Esophagus mucosa (tissue), 1 donor: ENCODE measurements at regions not wholly inside any gene's neighbourhood (a gene's known extent, or its start where the extent isn't known, plus 50 kb on each side); places are given as distances from the start of the nearest gene placed in this dataset.
"Not testable (repeated sequence)": the region's sequence is repeated elsewhere in the genome, so short reads cannot be mapped to it uniquely, and the experiment has no call there.

Experiments
- ATAC-seq: fragments of 200-7000 bp; cut with Tn5 transposase; one replicate; pipeline ENCODE4 v1.9.1; 2020
- donor health status: DM: yes; HTN: yes; CAD: no.

DNA sequence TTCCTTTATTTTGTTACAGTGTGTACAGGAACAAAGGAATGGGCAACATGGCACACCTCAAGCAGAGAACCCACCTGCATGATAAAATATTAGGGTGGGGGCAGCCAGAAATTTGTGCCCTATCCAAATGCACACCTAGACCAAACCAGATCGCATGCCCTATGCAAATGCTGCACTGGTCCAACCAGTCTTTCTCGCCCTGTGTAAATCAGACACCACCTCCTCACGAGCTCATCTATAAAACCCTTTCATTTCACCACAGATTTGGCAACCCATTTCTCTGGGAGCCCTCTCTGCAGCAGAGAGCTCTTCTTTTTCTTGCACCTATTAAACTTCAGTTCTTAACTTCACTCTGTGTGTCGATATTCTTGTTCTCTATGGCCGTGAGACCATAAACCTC lies 1559.2 kb downstream of the SLITRK1 start:
- ATAC-seq: no peak

DNA sequence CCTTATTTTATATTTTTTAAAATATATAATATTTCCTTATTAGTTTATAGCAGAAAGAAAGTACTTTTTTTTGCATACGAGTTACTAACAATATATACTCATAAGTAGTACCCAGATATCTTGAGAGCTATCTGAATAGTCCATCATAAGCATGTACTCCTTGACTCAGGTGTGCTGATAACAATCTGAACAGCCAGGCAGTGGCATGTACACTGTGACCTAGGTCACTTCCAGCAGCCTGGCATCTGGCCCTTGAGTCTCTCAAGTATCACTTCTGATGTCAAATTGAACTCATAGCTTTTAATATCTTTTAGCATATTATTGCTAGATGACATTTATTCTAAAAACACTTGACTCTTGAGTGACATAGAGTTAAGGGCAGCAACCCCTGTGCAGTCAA lies 1576.7 kb downstream of the SLITRK1 start:
- no peak for ATAC-seq

DNA sequence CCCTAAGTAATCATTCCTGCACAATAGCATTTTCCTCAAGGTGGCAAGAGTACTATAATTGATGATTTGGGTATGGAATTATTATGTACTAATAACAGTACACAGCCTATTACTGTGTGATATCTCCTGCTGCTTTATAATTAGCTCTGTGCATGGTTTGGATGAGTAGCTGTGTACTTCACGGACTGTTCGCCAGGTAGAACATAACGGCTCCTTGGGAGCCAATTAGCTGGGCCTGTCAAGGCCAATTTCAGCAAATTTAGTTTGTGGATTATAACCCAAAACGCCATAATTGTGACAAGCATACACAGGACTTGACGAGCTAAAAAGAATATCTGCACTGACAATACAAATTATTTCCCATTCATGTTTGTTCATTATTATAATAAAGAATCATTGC lies 1584.2 kb downstream of the SLITRK1 start:
- no peak for ATAC-seq

DNA sequence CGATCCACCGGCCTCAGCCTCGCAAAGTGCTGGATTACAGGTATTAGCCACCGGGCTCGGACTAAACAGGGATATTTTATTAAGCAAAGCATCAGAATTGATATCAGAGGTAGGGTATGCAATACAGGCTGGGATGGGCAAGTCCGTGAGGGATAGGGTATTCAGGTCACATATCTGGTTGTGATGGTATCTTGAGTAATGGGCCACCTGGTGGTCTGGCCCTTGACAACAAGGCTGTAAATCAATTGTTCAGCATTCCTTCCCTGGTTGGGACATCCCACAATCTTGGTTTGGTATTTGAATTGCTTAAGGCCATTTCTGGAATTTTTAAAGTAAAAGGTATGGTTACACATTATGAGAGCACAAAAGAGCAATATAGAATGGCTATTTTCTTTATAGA lies 1588.0 kb downstream of the SLITRK1 start:
- no peak for ATAC-seq

DNA sequence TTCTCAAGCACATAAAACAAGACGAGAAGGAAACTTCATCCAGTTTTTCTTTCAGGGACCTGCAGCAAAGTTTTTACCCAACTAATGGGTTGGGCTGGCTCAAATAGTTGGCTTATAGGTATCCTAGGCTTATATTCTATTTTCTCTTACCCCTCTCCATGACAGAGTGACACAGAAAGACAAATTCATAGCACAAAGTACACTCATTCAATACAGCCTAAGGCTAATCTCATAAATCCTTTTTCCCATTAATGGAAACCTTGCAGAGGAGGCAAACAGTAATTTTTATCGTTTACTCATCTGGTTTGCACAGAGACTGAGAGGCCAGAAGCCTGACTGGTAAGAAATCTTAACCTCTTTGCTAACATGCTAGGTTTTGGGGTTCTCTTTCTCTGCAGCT lies 1589.9 kb downstream of the SLITRK1 start:
- no peak for ATAC-seq

DNA sequence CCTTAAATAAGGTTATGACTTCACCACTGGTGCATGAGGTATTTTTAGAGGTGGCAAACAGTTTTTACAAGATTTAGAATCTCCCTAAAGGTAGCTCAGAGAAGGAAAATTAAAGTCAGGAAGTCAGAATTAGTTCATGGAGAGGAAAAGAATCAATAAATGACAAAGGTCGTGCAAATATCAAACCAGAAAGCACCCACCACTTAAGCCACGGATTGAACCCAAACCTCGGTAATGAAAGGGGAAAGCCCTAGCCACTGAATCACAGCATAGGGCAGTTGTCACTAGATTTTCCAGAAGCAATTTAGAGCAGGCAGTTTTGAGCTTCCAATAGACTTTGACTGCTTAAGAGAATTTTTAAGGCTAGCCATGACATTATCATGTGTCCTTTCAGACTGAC lies 1590.4 kb downstream of the SLITRK1 start:
- ATAC-seq: no peak

DNA sequence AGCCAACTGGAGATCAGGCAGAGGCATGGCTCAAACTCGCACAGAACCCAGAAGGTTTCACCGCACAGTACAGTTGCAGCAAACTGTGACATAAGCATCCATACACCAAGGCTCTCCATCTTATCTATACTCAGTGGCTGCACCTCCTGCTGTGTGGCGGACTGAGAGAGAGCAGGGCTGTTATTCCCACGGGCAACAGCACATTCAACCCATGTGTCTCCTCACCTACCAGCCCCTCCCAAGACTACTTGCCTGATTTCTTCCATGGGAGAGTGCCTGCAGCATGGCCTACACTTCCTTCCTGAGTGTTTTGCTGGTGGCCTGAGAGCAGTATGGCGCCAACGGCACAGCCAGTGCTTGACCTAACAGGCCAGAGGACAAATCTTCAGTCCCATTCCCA lies 1606.6 kb downstream of the SLITRK1 start:
- ATAC-seq: no peak

DNA sequence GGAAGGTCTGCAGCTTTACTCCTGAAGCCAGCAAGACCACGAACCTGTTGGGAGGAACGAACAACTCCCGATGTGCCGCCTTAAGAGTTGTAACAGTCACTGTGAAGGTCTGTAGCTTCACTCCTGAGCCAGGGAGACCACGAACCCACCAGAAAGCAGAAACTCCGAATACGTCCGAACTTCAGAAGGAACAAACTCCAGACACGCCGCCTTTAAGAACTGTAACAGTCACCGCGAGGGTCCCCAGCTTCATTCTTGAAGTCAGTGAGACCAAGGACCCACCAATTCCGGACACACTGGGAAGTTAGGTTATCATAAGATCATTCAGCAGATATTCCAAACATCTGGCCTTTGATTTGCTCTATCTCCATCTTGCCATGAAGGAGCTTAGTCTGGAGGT lies 1623.0 kb downstream of the SLITRK1 start:
- ATAC-seq: no peak

DNA sequence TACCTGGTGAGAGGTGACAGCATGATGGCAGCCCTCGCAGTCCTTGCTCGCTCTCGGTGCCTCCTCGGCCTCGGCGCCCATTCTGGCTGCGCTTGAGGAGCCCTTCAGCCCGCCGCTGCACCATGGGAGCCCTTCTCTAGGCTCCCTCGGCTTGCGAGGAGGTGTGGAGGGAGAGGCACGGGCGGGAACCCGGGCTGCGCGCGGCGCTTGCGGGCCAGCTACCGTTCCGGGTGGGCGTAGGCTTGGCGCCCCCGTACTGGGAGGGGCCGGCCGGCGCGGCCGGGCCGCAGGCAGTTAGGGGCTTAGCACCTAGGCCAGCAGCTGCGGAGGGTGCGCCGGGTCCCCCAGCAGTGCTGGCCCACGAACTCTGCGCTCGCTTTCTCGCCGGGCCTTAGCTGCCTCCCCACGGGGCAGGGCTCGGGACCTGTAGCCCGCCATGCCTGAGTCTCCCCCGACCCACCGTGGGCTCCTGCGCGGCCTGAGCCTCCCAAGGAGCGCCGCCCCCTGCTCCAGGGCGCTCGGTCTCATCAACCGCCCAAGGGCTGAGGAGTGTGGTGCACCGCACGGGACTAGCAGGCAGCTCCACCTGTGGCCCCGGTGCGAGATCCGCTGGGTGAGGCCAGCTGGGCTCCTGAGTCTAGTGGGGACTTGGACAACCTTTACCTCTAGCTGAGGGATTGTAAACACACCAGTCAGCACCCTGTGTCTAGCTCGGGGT lies 1624.3 kb downstream of the SLITRK1 start:
- no peak for ATAC-seq

DNA sequence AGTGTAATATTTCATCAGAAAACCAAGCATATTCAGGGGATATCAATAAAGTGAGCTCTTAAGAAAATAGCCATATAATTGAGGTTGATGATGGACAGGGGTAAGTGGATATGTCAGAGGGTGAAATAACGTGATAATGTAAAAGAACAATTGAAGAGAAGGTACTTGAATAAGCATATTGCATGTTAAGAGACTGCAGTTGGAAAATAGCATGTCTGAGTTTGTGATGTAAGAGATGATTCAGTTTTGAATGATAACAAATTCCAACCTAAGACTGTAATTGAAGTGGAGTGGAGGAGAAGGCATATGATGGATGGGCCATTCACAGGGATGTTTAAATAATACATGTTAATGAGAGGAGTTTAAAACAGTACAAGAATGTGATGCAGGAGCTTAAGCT lies 1633.5 kb downstream of the SLITRK1 start:
- no peak for ATAC-seq

DNA sequence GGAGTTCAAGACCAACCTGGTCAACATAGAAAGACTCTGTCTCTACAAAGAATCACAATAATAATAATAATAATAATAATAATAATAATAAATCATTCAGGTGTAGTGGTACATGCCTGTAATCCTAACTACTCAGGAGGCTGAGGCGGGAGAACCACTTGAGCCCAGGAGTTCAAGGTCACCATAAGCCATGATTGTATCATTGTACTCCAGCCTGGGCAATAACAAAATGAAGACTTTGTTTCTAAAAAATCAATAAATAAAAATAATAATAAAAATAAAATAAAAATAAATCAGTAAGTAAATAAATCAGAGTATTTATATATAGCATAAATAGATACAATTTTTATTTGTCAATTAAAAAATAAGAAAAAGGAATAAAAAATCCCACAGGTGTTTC lies 1636.4 kb downstream of the SLITRK1 start:
- no peak for ATAC-seq

DNA sequence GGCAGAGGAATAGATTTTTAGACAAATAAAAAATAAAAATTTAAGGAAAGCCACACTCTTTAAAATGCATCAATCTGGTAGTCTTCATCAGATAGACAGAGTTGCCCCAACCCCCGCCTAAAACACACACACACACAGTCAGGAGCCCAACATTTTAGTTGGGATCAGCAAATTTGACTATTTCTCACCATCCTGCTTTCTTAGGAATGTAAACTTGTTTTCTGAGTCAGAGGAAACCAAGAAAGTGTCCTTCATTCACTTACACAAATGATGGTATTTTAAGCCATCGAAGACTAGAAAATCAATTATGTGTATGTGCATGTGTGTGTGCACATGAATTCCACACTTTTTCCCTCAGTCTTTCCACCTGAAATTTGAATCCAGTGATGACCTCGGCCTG lies 1657.5 kb downstream of the SLITRK1 start:
- ATAC-seq: no peak

DNA sequence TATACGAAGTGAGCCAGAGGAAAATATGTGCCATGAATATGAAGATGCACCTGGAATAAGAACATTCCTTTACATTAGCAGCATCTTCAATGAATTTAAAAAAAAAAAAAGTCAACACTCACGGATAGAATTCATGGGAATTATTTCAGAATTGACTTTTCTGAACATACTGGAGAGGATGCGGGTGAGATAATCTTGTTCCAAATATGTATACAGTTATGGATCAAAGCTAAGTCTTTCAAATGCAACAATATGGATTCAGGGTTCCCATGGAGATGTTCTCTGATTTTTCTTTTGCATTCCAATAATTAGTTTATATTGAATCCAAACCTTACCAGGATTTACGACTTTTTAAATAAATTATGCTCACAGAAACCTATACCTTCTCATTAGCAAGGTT lies 1660.7 kb downstream of the SLITRK1 start:
- ATAC-seq: no peak

DNA sequence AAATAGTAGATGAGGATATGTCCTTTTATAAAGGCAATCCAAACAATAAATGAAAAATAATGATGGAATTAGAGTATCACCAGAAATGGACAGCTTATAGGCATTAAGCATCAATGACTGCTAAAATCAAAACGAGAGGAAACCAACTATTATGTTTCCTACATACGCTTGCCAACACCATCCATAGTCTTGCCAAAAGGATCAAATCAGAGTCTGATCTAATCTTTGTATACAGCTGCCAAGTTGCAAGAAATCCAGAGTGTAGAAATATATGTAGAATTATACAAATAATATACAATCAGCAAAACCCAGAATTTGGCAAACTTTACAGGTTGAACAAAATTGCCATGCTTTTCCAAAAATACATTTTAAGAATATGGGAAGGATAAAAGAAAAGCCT lies 1661.6 kb downstream of the SLITRK1 start:
- ATAC-seq: no peak

DNA sequence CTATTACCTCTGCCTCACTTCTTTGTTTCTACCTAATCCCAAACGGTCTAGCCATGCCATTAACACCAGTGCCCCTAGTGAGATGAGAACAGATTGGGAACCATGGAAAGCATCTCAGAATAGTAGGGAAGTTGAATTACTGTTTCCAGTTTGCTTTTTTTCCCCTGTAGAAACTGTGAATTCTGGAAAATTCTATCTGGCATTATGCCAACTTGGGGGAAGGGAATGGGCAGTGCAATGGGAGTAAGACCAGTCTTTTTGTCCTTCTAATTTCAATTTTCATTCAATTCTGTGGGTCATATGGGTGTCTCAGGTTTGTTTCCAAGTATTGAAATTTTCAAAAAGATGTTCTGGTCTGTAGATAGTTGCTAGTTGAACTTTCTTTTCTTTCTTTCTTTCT lies 1666.1 kb downstream of the SLITRK1 start:
- no peak for ATAC-seq

DNA sequence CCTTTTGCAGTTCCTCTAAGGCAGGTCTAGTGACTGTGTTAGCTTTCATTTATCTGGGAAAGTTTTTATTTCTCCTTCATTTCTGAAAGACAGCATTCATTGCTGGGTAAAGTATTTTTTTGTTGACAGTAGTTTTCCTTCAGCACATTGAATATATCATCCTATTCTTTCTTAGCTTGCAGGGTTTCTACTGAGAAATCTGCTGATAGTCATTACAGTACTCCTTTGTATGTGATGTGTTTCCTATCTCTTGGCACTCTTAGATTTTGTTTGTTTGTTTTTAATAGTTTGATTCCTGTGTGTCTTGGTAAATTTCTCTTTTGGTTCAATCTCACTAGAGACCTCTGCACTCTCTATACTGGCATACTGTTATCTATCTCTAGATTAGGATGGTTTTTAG lies 1667.9 kb downstream of the SLITRK1 start:
- no peak for ATAC-seq

DNA sequence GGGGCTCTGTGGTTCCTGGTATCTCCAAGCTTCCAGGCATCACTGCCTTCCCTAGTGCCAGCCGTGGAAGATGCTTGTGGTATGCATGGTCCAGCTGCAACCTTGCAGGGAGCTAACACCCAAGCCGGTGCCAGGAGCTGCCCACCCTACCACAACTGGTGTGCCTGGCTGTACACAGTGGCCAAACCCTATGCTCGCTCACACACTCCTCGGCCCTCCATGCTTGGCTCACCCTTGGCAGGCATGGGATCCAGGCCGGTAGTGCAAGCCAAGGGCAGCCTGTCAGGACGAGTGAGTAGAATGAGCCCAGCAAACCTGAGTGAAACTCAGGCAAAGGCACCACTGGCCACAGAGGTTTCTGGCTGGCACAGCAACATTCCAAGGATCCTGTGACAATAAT lies 1676.0 kb downstream of the SLITRK1 start:
- no peak for ATAC-seq

DNA sequence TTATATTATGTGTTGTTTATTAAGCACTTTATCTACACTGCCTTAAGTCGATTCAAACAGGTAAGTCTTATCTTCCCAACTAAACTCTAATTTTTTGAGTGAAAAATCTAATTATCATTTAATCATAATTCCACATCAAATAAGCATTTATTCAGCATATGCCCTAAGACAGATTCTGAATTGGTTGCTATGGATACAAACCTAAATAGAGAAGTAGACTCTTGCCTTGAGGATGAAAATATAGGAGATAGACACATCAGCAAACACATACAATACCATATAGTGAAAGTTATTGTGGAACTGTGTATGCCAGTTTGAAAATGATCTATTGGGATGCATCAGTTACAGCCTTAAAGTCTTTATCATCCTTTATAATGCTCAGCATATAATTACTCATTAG lies 1679.9 kb downstream of the SLITRK1 start:
- ATAC-seq: no peak

DNA sequence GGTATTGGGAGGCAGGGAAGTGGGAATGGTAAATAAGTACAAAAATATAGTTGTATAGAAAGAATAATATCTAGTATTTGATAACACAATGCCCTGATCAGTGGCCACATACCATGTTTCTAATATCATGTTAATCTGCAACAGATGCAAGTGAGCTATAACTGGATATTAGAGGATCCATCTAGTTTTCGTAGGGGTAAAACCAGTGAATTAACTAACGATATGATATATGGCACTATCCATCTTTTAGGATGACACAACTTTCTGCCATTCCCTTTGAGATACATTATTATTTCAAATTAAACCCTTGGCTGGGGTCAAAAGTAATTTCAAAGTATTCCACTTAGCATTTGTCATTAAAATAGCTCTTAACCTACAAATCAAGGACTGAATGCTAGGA lies 1686.2 kb downstream of the SLITRK1 start:
- ATAC-seq: no peak

DNA sequence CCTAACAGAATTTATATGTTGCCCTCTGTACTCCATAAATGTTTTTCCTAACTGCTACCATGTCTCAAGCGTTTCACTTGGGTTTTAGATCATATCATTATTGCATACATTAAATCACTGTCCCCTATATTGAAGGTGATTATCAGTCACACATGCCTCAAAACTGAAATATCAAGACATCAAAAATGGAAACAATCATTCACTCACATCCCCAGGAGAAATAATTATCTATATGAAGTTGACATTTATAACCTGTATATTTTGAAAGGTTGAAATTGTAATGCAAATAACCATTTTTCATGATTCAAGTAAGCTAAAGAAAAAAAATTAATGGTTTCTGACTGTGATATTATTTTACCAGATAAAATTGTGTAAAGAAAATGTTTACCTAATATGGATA lies 1695.0 kb downstream of the SLITRK1 start:
- ATAC-seq: no peak

DNA sequence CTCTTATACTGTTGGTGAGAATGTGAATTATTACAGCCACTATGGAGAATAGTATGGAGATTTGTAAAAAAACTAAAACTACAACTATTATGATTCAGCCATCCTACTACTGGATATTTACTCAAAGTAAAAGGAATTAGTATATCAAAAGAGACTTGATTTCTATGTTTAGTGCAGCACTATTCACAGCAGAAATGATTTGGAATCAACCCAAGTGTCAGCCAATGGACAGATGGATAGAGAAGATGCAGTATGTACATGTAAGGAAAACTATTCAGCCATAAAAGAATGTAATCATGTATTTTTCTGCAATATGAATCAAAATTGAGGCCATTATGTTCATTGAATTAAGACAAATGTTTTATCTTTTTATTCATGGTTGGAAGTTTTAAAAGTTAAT lies 1705.5 kb downstream of the SLITRK1 start:
- no peak for ATAC-seq

DNA sequence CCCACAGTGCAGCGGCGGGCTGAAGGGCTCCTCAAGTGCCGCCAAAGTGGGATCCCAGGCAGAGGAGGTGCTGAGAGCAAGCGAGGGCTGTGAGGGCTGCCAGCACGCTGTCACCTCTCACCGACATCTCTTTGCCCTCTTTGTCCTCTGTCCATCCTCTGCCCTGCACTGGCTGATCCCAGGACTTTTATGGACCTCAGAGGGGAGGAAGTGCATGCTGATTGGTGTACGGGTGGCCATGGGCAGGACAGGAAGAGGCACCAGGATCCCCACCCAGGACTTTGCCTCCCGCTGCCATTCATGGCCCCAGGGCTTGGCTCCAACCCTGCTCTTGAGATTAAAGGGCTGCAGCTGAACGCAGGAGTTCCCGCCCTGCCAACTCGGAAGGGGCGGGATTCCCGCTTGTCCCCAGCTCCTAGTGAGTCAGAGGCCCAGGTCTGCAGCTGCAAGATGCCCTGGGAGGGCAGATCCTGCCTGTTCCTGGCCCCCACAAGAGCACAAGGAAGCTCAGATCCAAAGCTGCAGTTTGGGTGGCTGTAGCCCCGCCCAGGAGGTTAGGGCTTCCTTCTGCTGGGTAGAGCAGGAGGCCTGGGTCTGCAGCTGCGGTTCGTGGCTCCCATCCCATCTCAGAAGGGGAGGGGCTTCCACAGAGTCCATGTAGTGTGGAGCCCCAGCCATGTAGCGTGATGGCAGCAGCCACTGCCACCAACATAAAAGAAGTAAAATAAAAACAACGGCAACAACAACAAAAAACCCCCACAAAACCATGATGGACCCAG lies 1716.7 kb downstream of the SLITRK1 start:
- ATAC-seq: no peak

DNA sequence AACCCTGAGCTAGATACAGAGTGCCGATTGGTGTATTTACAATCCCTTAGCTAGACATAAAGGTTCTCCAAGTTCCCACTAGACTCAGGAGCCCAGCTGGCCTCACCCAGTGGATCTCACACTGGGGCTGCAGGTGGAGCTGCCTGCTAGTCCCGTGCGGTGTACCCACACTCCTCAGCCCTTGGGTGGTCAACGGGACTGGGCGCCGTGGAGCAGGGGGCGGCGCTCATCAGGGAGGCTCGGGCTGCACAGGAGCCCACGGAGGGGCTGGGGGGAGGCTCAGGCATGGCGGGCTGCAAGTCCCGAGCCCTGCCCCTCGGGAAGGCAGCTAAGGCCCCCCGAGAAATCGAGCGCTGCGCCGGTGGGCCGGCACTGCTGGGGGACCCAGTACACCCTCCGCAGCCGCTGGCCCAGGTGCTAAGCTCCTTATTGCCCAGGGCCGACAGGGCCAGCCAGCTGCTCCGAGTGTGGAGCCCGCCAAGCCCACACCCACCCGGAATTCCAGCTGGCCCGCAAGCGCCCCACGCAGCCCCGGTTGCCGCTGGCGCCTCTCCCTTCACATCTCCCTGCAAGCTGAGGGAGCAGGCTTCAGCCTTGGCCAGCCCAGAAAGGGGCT lies 1717.4 kb downstream of the SLITRK1 start:
- not testable (repeated sequence) for ATAC-seq

DNA sequence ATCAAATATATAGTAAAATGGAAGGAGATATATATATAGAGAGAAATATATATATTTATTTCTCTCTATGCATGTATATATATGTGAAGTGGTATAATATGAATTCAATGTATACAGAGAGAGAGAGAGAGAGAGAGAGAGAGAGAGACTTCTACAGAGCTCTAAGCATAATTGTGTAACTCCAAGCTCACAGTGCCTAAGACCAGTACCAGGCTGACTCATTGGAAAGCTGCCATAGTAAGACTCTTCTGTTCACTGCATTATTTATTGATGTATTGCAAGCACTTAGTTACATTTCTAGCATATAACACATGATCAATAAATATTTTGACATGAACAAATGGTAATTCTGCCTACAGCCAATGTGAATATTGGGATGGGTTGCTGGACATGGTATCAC lies 1734.7 kb downstream of the SLITRK1 start:
- no peak for ATAC-seq
